Activated T-helper 1 cell treated with anti-CD3 and anti-CD28 coated beads, Interleukin-12 subunit alpha, Interleukin-12 subunit beta, Interleukin-2, Interleukin-4 antibody, amounts not matched to agents 30 ng/mL and 10 ng/mL and 1 ng/mL, durations not matched to agents 14 hours and 24 hours and 36 hours (primary cell): ENCODE measurements at regions not wholly inside any gene's neighbourhood (a gene's known extent, or its start where the extent isn't known, plus 50 kb on each side); places are given as distances from the start of the nearest gene placed in this dataset.

ENCODE experiments used
- DNase-seq: peaks from one replicate; pipeline ENCODE4 v3.0.0; 2021; ENCODE audit warnings: low spot score
- H3K27ac Mint-ChIP-seq: one replicate; pipeline ENCODE4 v1.8.0; 2021; ENCODE audit warnings: mild to moderate bottlenecking, mixed read lengths
- H3K27me3 Mint-ChIP-seq: one replicate; pipeline ENCODE4 v1.8.0; 2022; ENCODE audit warnings: mild to moderate bottlenecking, moderate library complexity, mixed read lengths; ENCODE audit not compliant: insufficient read depth
- H3K36me3 Mint-ChIP-seq: one replicate; pipeline ENCODE4 v1.8.0; 2021; ENCODE audit warnings: low read depth, mixed read lengths
- H3K4me1 Mint-ChIP-seq: one replicate; pipeline ENCODE4 v1.8.0; 2021; ENCODE audit warnings: low read depth, mixed read lengths
- H3K4me3 Mint-ChIP-seq: one replicate; pipeline ENCODE4 v1.8.0; 2021; ENCODE audit warnings: mild to moderate bottlenecking, moderate library complexity, mixed read lengths
- H3K9me3 Mint-ChIP-seq: one replicate; pipeline ENCODE4 v1.8.0; 2021; ENCODE audit warnings: mixed read lengths
- intact Hi-C: fragments of 100-400 bp; cut with micrococcal nuclease; formaldehyde crosslinking; loops from one replicate; pipeline ENCODE4 v1.15.1; 2024

DNA sequence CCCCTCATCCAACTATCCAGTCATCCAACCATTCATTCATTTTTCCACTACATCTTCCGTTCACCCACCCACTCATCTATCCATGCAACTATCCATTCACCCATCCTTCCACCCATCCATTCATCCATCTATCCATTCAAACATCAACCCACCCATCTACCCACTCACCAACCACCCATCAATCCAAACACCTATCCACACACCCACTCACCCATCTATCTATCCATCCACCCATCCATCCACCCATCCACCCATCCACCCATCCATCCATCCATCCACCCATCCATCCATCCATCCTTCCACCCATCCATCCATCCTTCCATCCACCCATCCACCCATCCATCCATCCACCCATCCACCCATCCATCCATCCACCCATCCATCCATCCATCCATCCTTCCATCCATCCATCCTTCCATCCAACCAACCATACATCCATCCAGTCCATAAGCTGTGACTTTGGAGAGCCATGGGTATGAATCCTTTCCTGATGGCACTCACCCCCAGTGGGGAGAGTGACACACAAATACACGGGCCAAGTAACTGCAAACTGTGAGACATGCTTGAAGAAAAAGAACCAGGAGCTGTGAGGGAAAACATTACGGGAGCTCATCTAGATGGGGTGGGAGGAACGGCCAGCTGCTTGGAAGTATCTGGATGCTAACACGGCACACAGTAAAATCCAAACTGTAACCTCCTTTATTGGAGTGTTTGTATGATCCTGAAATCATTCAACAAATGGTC, 100.0 kb upstream of the TNRC6C start:
- H3K4me3 Mint-ChIP-seq = no peak overlapping the region
- no peak for DNase-seq
- H3K36me3 Mint-ChIP-seq = no peaks in the 10 kb centered on the region
- H3K27me3 Mint-ChIP-seq = peaks cover 15% of the 10 kb centered on the region
- intact Hi-C loops = no loop called here
- no peak overlapping the region for H3K27ac Mint-ChIP-seq
- peaks cover 13% of the 10 kb centered on the region for H3K9me3 Mint-ChIP-seq
- H3K4me1 Mint-ChIP-seq = peaks cover 17% of the 10 kb centered on the region

GRCh38 chr17:77859035-77859810, 99.3 kb upstream of the TNRC6C start:
- Mint-ChIP-seq H3K27me3 (peaks cover 15% of the 10 kb centered on the region), H3K27ac (no peak overlapping the region), H3K4me1 (peaks cover 17% of the 10 kb centered on the region), H3K36me3 (no peaks in the 10 kb centered on the region), H3K4me3 (no peak overlapping the region), H3K9me3 (peaks cover 13% of the 10 kb centered on the region)
- no peak for DNase-seq
- intact Hi-C loops = no loop called here

- no peak for DNase-seq
- intact Hi-C loops = no loop called here
- H3K9me3 Mint-ChIP-seq = peaks cover 13% of the 10 kb centered on the region
- no peak overlapping the region for H3K27ac Mint-ChIP-seq
- no peak overlapping the region for H3K4me3 Mint-ChIP-seq
- peaks cover 15% of the 10 kb centered on the region for H3K27me3 Mint-ChIP-seq
- H3K36me3 Mint-ChIP-seq = no peaks in the 10 kb centered on the region
- H3K4me1 Mint-ChIP-seq = peaks cover 17% of the 10 kb centered on the region
These were observed 97.3 kb upstream of the TNRC6C start for GRCh38 chr17:77861133-77861695.

- Mint-ChIP-seq H3K27me3 (peaks cover 15% of the 10 kb centered on the region), H3K4me1 (peaks cover 13% of the 10 kb centered on the region), H3K4me3 (no peak overlapping the region), H3K36me3 (no peaks in the 10 kb centered on the region), H3K9me3 (peaks cover 13% of the 10 kb centered on the region), H3K27ac (no peak overlapping the region)
- intact Hi-C loops = no loop called here
- no peak for DNase-seq
These were observed 96.4 kb upstream of the TNRC6C start for GRCh38 chr17:77861981-77862645.

GRCh38 chr17:77862890-77863813, 95.4 kb upstream of the TNRC6C start:
- H3K36me3 Mint-ChIP-seq = no peaks in the 10 kb centered on the region
- H3K9me3 Mint-ChIP-seq = peaks cover 10% of the 10 kb centered on the region
- no peak overlapping the region for H3K4me3 Mint-ChIP-seq
- intact Hi-C loops = no loop called here
- no peak for DNase-seq
- peaks cover 3% of the 10 kb centered on the region for H3K4me1 Mint-ChIP-seq
- H3K27ac Mint-ChIP-seq = no peak overlapping the region
- peaks cover 15% of the 10 kb centered on the region for H3K27me3 Mint-ChIP-seq

- no peak overlapping the region for H3K4me3 Mint-ChIP-seq
- no peaks in the 10 kb centered on the region for H3K4me1 Mint-ChIP-seq
- H3K27me3 Mint-ChIP-seq = peaks cover 13% of the 10 kb centered on the region
- H3K36me3 Mint-ChIP-seq = no peaks in the 10 kb centered on the region
- intact Hi-C loops = no loop called here
- peaks cover 5% of the 10 kb centered on the region for H3K9me3 Mint-ChIP-seq
- no peak overlapping the region for H3K27ac Mint-ChIP-seq
- no peak for DNase-seq
These were observed 94.7 kb upstream of the TNRC6C start for GRCh38 chr17:77863814-77864161.

DNA sequence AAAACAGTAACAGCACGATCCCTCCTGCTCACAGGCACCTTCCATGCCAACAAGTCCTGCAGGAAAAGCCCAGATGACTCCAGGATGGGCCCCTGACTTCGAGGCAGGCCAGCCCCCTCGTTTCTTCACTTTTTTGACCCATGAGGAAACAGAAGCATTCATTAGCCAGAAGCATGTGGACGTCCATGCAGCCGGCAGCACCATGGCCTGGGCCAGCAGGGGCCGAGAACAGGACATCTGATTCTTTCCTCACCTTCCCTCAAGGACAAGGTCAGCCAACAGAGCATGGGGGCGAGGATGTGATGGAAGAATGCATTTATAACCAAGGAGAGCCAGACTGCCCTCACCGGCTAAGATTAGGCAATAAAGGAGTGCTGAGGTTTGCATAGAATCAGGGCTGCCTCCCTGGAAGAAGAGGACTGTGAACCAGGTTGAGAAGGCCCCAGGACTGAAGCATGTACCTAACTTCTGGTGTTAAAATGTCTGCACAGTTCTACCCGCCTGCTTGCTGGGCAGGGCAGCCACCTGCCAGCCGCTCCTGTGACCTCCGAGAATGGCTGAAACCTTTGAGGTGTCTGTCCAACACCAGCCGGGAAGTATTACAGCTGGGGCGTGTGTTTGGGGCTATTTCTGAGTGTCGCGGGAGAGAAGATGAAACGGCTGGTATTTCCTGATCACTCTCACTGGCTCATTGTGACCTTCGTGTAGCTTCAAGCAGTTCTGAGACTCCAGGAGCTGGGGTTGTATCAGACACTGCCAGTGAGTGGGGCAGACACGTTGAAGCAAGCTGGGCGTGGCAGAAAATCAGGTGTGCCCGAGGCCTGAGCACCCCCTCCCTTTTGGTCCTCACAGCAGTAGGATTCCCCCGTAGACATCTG, 94.0 kb upstream of the TNRC6C start:
- H3K4me3 Mint-ChIP-seq = no peak overlapping the region
- no peaks in the 10 kb centered on the region for H3K36me3 Mint-ChIP-seq
- intact Hi-C loops = no loop called here
- no peak overlapping the region for H3K27ac Mint-ChIP-seq
- H3K27me3 Mint-ChIP-seq = peaks cover 16% of the 10 kb centered on the region
- H3K9me3 Mint-ChIP-seq = peaks cover 5% of the 10 kb centered on the region
- peaks cover 2% of the 10 kb centered on the region for H3K4me1 Mint-ChIP-seq
- DNase-seq = no peak

- H3K4me1 Mint-ChIP-seq = peaks cover 8% of the 10 kb centered on the region
- H3K9me3 Mint-ChIP-seq = peaks cover 5% of the 10 kb centered on the region
- no peak overlapping the region for H3K4me3 Mint-ChIP-seq
- intact Hi-C loops = no loop called here
- DNase-seq = no peak
- no peaks in the 10 kb centered on the region for H3K36me3 Mint-ChIP-seq
- H3K27ac Mint-ChIP-seq = no peak overlapping the region
- H3K27me3 Mint-ChIP-seq = peaks cover 18% of the 10 kb centered on the region
These were observed 93.3 kb upstream of the TNRC6C start for GRCh38 chr17:77865112-77865611.

- intact Hi-C loops = no loop called here
- Mint-ChIP-seq H3K27me3 (peaks cover 15% of the 10 kb centered on the region), H3K4me3 (no peak overlapping the region), H3K9me3 (peaks cover 2% of the 10 kb centered on the region), H3K36me3 (no peaks in the 10 kb centered on the region), H3K4me1 (peaks cover 8% of the 10 kb centered on the region), H3K27ac (no peak overlapping the region)
- DNase-seq = no peak
These were observed 92.8 kb upstream of the TNRC6C start for GRCh38 chr17:77865716-77866115.

- Mint-ChIP-seq H3K27ac (no peak overlapping the region), H3K9me3 (no peaks in the 10 kb centered on the region), H3K27me3 (peaks cover 8% of the 10 kb centered on the region), H3K4me3 (no peak overlapping the region), H3K4me1 (peaks cover 15% of the 10 kb centered on the region), H3K36me3 (no peaks in the 10 kb centered on the region)
- no peak for DNase-seq
- intact Hi-C loops = no loop called here
These were observed 91.2 kb upstream of the TNRC6C start for GRCh38 chr17:77867308-77867781.

DNA sequence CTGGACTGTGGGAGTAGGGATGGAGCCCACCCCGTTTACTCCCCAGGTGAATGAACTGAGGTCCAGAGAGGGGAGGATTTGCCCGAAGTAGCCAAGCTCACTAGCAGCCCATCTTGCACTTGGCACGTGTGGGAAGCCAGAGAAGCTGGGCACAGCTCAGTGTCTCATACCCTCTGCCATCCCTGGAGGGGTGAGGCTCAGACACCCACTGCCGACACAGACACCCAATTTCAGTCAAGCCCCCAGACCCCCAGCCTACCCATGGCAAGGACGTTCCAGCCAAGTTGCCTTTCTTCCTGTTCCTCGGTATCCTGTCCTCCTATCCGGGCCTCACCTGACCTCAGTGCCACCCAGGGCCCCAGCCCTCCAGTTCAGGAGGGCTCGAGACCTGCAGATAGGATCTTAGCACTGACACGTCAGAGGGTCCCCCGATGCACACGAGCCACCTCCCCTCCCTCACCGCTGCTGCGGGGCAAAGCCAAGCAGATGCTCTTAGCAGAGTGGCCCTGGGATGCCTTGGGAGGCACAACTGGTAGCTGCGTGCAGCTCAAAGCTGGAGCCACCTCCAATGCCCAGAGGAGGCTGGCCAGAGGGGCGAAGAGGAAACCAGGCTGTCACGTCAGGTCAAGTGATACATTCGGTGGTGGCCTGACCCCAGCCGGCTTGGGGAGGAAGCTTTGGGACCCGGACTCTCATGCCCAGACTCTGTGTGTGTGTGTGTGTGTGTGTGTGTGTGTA, 90.4 kb upstream of the TNRC6C start:
- H3K36me3 Mint-ChIP-seq = no peaks in the 10 kb centered on the region
- H3K4me1 Mint-ChIP-seq = peaks cover 23% of the 10 kb centered on the region
- no peaks in the 10 kb centered on the region for H3K9me3 Mint-ChIP-seq
- peaks cover 12% of the 10 kb centered on the region for H3K27me3 Mint-ChIP-seq
- DNase-seq = no peak
- intact Hi-C loops = no loop called here
- H3K27ac Mint-ChIP-seq = no peak overlapping the region
- H3K4me3 Mint-ChIP-seq = no peak overlapping the region
